ENCODE measurements at regions not wholly inside any gene's neighbourhood (a gene's known extent, or its start where the extent isn't known, plus 50 kb on each side); places are given as distances from the start of the nearest gene placed in this dataset.
A peak's percentile ranks its signal among the peaks of the same experiment; 100 is the strongest.

DNA sequence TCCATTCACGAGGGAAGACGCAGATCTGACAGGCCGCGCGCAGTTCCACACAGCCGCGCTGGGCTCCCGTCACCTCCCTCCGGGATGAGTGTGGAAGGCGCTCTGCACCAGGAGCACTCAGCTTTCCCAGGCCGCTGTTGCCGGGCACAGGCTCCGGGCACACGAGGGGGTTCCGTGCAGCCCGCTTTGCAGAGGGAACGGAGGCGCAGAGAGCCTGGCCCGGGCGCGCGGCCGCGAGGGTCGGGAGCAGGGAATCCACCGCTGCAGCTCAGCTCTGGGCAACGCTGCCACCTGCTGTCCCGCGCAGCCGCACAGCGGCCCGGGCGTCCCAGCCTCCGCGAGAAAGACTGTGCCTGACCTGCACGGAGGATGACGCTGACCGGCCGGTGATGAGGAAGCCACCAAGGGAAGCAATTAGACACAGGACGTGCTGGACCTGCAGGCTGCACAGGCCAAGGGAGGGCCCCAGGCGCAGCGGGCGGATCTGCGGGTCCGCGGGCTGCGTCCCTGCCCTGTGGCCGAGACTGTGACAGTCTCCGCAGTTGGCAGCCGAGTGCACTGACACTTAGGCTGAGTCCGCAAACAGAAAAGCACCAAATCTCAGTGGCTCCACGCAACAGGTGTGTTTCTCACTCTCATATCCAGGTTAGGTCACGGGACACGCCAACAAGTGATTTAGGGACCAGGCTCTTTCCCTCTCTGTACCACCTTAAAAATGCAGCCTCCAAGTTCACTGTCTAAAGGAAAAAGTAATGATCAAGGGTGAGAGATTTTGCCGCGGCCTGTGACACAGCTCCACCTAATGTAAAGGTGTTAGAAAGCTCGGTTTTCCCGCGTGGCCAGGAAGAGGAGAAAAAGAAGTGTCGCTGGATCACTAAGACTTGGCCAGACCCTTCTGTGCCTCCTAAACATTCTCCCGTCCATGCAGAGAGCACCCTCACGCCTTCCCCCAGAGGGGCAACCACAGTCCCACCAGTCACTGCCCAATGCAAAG is 94.5 kb downstream of the SEC61G start:
- peak; percentile 93 to 99 (median 96) for ATAC-seq (replicated peaks in 6 of 8)
- Histone ChIP-seq H3K4me3 (peak overlapping the region; percentile 31 to 43 (median 37)), H3K4me1 (replicated peaks in 1 of 2) (peaks cover 3 to 10% of the 10 kb centered on the region in 2 donors), H3K27ac (peak overlapping the region; percentile 65 to 75)
- in situ Hi-C loops (cut with MboI; ENCODE audit: low pct_unique_long_range_greater_than_20kb in 2 of 9, low sequenced_read_pairs in 9 of 9, unreplicated experiment in 9 of 9) = no loop called here
- WGBS, 10 experiments = 0 to 16% (median 8%) methylated on average over 1 to 24 of the region's 62 CpGs; no CpG with 5 or more reads in 1 of the 10 experiments

DNA sequence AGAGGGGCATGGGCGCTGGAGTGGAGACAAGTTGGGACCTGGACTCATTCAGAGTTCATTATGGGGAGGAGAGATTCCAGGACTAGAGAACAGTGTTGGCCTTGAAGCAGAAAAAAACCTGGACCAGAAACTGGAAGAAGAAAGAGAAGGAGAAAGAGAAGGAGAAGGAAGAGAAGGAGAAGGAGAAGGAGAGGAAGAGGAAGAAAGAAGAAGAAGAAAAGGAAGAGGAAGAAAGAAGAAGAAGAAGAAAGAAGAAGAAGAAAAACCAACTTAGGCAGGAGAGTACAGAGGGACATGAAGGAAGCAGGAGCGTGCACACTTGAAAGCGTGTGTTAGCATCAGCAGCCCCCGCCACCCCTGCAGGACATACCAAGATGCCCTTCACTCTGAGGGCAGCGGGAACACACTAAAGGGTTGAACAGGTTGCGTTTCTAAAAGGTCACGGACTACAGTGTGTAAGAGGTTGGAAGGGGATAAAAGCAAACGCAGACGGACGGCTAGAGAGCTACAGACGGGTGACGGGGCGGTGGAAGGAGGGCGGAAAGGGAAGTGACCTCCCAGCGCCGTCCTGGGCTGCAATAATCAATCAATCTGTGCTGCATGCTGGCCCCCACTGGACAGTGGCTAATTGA is 95.3 kb downstream of the SEC61G start:
- in situ Hi-C loops (cut with MboI; ENCODE audit: low pct_unique_long_range_greater_than_20kb in 2 of 9, low sequenced_read_pairs in 9 of 9, unreplicated experiment in 9 of 9) = no loop called here
- Histone ChIP-seq H3K27ac (peak overlapping the region; percentile 65 to 75), H3K4me3 (peak overlapping the region; percentile 31 to 43 (median 37)), H3K4me1 (replicated peaks in 1 of 2) (peaks cover 3 to 10% of the 10 kb centered on the region in 2 donors)
- ATAC-seq (replicated peaks in 6 of 8) = peak in 2 of 8 experiments; percentile 83
- WGBS, 10 experiments = 16 to 100% (median 40%) methylated on average over 2 to 15 of the region's 16 CpGs; no CpG with 5 or more reads in 2 of the 10 experiments

DNA sequence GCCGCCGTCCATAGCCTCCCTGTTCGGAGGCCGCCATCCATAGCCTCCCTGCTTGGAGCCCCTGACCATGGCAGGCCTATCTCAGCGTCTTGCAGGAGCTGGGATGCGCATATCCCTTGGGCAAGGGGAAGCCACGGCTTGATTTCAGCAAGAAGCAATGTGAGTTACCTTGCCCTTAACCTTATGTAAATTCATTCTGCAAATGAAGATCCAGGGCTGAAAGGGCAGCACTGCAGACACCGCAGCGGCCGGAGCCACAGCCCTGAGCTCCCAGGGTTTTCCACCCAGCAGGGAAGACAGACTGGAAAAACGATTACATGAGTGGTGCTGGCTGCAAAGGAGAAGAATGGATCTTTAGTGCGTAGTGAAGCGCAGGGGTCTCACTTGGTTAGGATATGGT is 95.8 kb downstream of the SEC61G start:
- no peak overlapping the region for H3K27ac ChIP-seq
- no peak for ATAC-seq (replicated peaks in 6 of 8)
- peaks cover 3 to 10% of the 10 kb centered on the region in 2 donors for H3K4me1 ChIP-seq (replicated peaks in 1 of 2)
- 31 to 100% (median 67%) methylated on average over 1 to 10 of the region's 13 CpGs; no CpG with 5 or more reads in 1 of the 10 experiments for WGBS, 10 experiments
- H3K4me3 ChIP-seq = no peak overlapping the region
- in situ Hi-C loops (cut with MboI; ENCODE audit: low pct_unique_long_range_greater_than_20kb in 2 of 9, low sequenced_read_pairs in 9 of 9, unreplicated experiment in 9 of 9) = no loop called here

- no peak overlapping the region for H3K4me3 ChIP-seq
- in situ Hi-C loops (cut with MboI; ENCODE audit: low pct_unique_long_range_greater_than_20kb in 2 of 9, low sequenced_read_pairs in 9 of 9, unreplicated experiment in 9 of 9) = no loop called here
- peaks cover 3 to 10% of the 10 kb centered on the region in 2 donors for H3K4me1 ChIP-seq (replicated peaks in 1 of 2)
- WGBS, 10 experiments = 67 to 100% (median 92%) methylated on average over 1 to 5 of the region's 7 CpGs; no CpG with 5 or more reads in 7 of the 10 experiments
- ATAC-seq (replicated peaks in 6 of 8) = no peak
- H3K27ac ChIP-seq = no peak overlapping the region
Measured at GRCh38 chr7:54662701-54663100, 96.3 kb downstream of the SEC61G start.

DNA sequence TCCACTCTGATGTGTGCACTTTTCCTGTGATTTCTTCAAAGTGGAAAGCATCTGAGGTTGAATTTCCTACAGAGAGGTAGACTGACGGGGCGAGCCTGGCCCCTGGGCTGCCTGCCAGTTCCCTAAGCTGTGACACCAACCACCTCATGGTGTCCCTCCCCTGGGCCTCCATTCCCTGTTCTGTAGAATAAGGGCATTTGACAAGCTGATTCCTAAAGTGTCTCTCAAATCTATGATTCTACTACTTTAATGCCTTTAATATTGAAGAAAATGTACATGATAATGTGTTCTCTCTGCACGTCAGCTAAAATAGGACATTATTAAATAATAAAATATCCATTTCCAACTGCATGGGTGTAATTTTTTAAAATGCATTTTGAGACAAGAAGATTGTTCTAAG is 105.1 kb downstream of the SEC61G start:
- no peak for ATAC-seq (replicated peaks in 6 of 8)
- WGBS, 10 experiments = 0 to 97% (median 65%) methylated on average over 1 to 3 of the region's 3 CpGs; no CpG with 5 or more reads in 3 of the 10 experiments

DNA sequence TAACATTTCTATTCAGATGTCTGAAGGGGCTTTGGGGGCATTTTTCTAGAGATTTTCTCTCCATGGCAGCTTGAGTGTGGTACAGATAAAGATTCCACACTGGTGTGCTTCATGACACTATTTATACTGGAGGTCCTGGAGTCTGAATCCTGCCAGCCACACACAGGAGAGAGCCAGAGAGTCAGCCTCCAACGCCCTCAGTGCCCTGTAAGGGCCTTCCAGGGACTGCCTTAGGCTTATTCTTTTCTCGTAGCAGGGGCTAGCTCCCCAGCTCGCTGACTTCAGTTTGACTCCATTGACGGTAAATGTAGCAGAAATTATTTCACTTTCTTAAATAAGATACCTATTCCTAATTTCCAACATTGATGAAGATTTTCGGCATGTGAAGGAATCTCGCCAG is 100.9 kb downstream of the VSTM2A start:
- H3K27ac ChIP-seq = no peak overlapping the region
- in situ Hi-C loops (cut with MboI; ENCODE audit: low pct_unique_long_range_greater_than_20kb in 2 of 9, low sequenced_read_pairs in 9 of 9, unreplicated experiment in 9 of 9) = no loop called here
- no peaks in the 10 kb centered on the region for H3K4me1 ChIP-seq (replicated peaks in 1 of 2)
- H3K4me3 ChIP-seq = no peak overlapping the region
- ATAC-seq (replicated peaks in 6 of 8) = no peak
- WGBS, 10 experiments = 12 to 100% (median 67%) methylated on average over 1 to 6 of the region's 6 CpGs; no CpG with 5 or more reads in 1 of the 10 experiments

More for the DNA sequence above, 105.1 kb downstream of the SEC61G start:
- Histone ChIP-seq H3K4me3 (no peak overlapping the region), H3K27ac (no peak overlapping the region), H3K4me1 (replicated peaks in 1 of 2) (no peaks in the 10 kb centered on the region)
- in situ Hi-C loops (cut with MboI; ENCODE audit: low pct_unique_long_range_greater_than_20kb in 2 of 9, low sequenced_read_pairs in 9 of 9, unreplicated experiment in 9 of 9) = no loop called here

DNA sequence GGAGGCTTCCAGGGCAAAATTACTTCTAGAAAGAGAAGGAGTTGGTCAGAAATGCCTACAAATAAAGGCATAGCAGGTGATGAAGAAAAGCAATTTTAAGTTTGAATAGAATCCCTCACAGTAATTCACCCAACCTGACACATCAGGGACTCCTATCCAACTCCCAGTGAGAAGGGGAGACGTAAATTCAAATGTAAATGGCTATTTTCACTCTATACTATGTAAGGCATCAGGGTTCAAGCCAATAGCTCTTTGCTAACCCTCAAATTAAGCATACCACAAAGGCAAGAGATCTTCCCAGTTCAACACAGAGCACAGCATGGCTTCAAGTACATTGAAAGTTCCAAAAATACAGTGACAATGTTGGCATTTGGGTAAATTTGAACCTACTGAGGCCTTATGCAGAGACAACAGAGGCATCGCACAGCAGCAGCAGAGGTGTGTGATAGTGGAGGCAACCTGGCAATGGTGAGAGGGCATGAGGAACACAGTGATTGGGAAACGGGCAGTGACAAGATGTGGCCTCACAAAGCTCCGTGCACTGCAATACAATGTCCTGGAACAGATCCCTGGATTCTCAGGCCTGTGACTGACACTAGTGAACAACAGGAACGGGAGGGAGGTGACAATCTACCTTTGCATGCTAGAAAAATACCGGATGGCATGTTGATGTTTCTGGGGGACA is 95.7 kb downstream of the VSTM2A start:
- in situ Hi-C loops (cut with MboI; ENCODE audit: low pct_unique_long_range_greater_than_20kb in 2 of 9, low sequenced_read_pairs in 9 of 9, unreplicated experiment in 9 of 9) = no loop called here
- no peaks in the 10 kb centered on the region for H3K4me1 ChIP-seq (replicated peaks in 1 of 2)
- ATAC-seq (replicated peaks in 6 of 8) = no peak
- WGBS, 10 experiments = 7 to 87% (median 50%) methylated on average over 1 to 4 of the region's 6 CpGs; no CpG with 5 or more reads in 1 of the 10 experiments
- no peak overlapping the region for H3K4me3 ChIP-seq
- H3K27ac ChIP-seq = no peak overlapping the region

- Histone ChIP-seq H3K4me1 (replicated peaks in 1 of 2) (no peaks in the 10 kb centered on the region), H3K4me3 (no peak overlapping the region), H3K27ac (no peak overlapping the region)
- in situ Hi-C loops (cut with MboI; ENCODE audit: low pct_unique_long_range_greater_than_20kb in 2 of 9, low sequenced_read_pairs in 9 of 9, unreplicated experiment in 9 of 9) = no loop called here
- ATAC-seq (replicated peaks in 6 of 8) = no peak
- WGBS, 10 experiments = 4 to 100% (median 70%) methylated on average over 1 to 4 of the region's 4 CpGs
Measured at GRCh38 chr7:54632696-54633095, 90.5 kb downstream of the VSTM2A start.

DNA sequence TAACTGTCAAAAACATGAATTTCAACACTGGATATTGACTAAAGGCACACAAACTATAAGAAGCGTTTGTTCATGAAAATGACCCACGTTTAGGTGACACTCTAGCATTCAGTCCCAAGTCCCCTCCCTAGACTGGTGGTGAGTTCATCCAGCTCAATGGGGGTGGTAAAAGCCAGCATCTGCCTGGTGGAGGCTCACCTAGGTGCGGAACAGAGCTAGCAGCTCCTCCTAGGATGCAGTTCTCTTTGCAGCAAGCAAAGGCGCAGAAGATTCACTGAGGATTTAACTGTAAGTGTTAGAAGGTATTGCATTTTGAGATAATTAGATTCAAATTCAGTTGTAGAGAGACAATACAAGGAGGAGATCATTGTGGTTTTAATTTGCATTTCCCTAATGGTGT is 87.6 kb downstream of the VSTM2A start:
- Histone ChIP-seq H3K27ac (no peak overlapping the region), H3K4me3 (no peak overlapping the region), H3K4me1 (replicated peaks in 1 of 2) (no peaks in the 10 kb centered on the region)
- WGBS, 10 experiments = 1 to 100% (median 60%) methylated on average over 1 to 4 of the region's 4 CpGs; no CpG with 5 or more reads in 1 of the 10 experiments
- in situ Hi-C loops (cut with MboI; ENCODE audit: low pct_unique_long_range_greater_than_20kb in 2 of 9, low sequenced_read_pairs in 9 of 9, unreplicated experiment in 9 of 9) = no loop called here
- no peak for ATAC-seq (replicated peaks in 6 of 8)

- WGBS, 10 experiments = 0 to 100% (median 89%) methylated on average over 1 to 3 of the region's 3 CpGs; no CpG with 5 or more reads in 2 of the 10 experiments
- Histone ChIP-seq H3K27ac (no peak overlapping the region), H3K4me1 (replicated peaks in 1 of 2) (no peaks in the 10 kb centered on the region), H3K4me3 (no peak overlapping the region)
- in situ Hi-C loops (cut with MboI; ENCODE audit: low pct_unique_long_range_greater_than_20kb in 2 of 9, low sequenced_read_pairs in 9 of 9, unreplicated experiment in 9 of 9) = no loop called here
- ATAC-seq (replicated peaks in 6 of 8) = no peak
Measured at GRCh38 chr7:54622696-54623309, 80.6 kb downstream of the VSTM2A start.

All from motor neuron (in vitro differentiated cells).